GM18519 (cell line): ENCODE measurements at regions not wholly inside any gene's neighbourhood (a gene's known extent, or its start where the extent isn't known, plus 50 kb on each side); places are given as distances from the start of the nearest gene placed in this dataset.

Experiments
- ATAC-seq: cut with Tn5 transposase; IDR thresholded peaks from one replicate; pipeline ENCODE4 v1.9.1; 2021; ENCODE audit warnings: mild to moderate bottlenecking, moderate library complexity; ENCODE audit not compliant: unreplicated experiment, low FRiP score

GRCh38 chr22:48675141-48675829 lies 1152.4 kb downstream of the BRD1 start:
- no peak for ATAC-seq

GRCh38 chr22:48673806-48674500 lies 1153.7 kb downstream of the BRD1 start:
- ATAC-seq: no peak

- ATAC-seq: no peak
Observed at GRCh38 chr22:48672387-48672786, 1155.3 kb downstream of the BRD1 start.

- ATAC-seq: no peak
Observed at GRCh38 chr22:48670731-48671130, 1156.9 kb downstream of the BRD1 start.

GRCh38 chr22:48669986-48670716 lies 1157.5 kb downstream of the BRD1 start:
- ATAC-seq: no peak

- ATAC-seq: no peak
Observed at GRCh38 chr22:48669226-48669625, 1158.4 kb downstream of the BRD1 start.

- no peak for ATAC-seq
Observed at GRCh38 chr22:48667289-48667688, 1160.4 kb downstream of the BRD1 start.

GRCh38 chr22:48666620-48667019 lies 1161.1 kb downstream of the BRD1 start:
- ATAC-seq: no peak

- ATAC-seq: no peak
Observed at GRCh38 chr22:48665311-48665995, 1162.2 kb downstream of the BRD1 start.

GRCh38 chr22:48664586-48664985 lies 1163.1 kb downstream of the BRD1 start:
- ATAC-seq: no peak

- no peak for ATAC-seq
Observed at GRCh38 chr22:48663297-48663696, 1164.4 kb downstream of the BRD1 start.

- no peak for ATAC-seq
Observed at GRCh38 chr22:48662476-48663135, 1165.1 kb downstream of the BRD1 start.

- no peak for ATAC-seq
Observed at GRCh38 chr22:48661984-48662383, 1165.7 kb downstream of the BRD1 start.

GRCh38 chr22:48660790-48661740 lies 1166.6 kb downstream of the BRD1 start:
- no peak for ATAC-seq

GRCh38 chr22:48660104-48660789 lies 1167.4 kb downstream of the BRD1 start:
- no peak for ATAC-seq

GRCh38 chr22:48659404-48659996 lies 1168.2 kb downstream of the BRD1 start:
- no peak for ATAC-seq

GRCh38 chr22:48658871-48659270 lies 1168.8 kb downstream of the BRD1 start:
- ATAC-seq: no peak

- no peak for ATAC-seq
Observed at GRCh38 chr22:48658246-48658645, 1169.4 kb downstream of the BRD1 start.
